OCI-LY7 (cell line): ENCODE measurements at regions not wholly inside any gene's neighbourhood (a gene's known extent, or its start where the extent isn't known, plus 50 kb on each side); places are given as distances from the start of the nearest gene placed in this dataset.

Experiments used
- CTCF ChIP-seq: fragments of 200-600 bp; sonication (generic); conservative IDR thresholded peaks from 2 replicates; pipeline ENCODE4 v1.5.1; 2014; ENCODE audit warnings: mild to moderate bottlenecking, antibody characterized with exemption, low read length, moderate library complexity, mixed read lengths
- EZH2phosphoT487 ChIP-seq: fragments of 200-600 bp; sonication (generic); IDR thresholded peaks from 2 replicates; pipeline ENCODE4 v1.6.1; 2018; ENCODE audit warnings: low read depth, borderline replicate concordance, mild to moderate bottlenecking, mixed run types, antibody characterized with exemption, low read length, moderate library complexity, mixed read lengths

- TF ChIP-seq CTCF (0 out of 2 replicates have a peak, but pooled peaks have one; percentile 19), EZH2phosphoT487 (no peak)
Measured at GRCh38 chr2:8259106-8259840, 422.6 kb upstream of the ID2 start.
